ENCODE measurements at regions not wholly inside any gene's neighbourhood (a gene's known extent, or its start where the extent isn't known, plus 50 kb on each side); places are given as distances from the start of the nearest gene placed in this dataset.
A peak's percentile ranks its signal among the peaks of the same experiment; 100 is the strongest.
"Not testable (repeated sequence)": the region's sequence is repeated elsewhere in the genome, so short reads cannot be mapped to it uniquely, and the experiment has no call there.

DNA sequence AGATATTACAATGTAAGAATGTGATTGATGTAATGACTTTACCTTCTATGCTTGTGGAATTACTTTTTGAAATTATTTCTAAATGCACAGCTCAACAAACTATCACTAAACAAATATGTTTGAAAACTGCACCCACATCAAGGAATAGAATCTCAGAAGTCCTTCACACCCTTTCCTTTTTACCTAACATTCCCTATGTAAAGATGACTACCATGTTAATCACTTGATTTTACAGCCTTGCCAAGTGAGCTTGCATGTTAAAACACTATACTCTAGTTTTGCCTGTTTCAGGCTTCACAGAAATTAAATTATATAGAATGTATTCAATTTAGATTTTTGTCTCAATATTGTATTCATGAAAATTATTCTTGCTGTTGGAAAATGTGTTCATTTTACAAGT is 1169.4 kb upstream of the CELF2 start:
- TF ChIP-seq, protein P1, sequence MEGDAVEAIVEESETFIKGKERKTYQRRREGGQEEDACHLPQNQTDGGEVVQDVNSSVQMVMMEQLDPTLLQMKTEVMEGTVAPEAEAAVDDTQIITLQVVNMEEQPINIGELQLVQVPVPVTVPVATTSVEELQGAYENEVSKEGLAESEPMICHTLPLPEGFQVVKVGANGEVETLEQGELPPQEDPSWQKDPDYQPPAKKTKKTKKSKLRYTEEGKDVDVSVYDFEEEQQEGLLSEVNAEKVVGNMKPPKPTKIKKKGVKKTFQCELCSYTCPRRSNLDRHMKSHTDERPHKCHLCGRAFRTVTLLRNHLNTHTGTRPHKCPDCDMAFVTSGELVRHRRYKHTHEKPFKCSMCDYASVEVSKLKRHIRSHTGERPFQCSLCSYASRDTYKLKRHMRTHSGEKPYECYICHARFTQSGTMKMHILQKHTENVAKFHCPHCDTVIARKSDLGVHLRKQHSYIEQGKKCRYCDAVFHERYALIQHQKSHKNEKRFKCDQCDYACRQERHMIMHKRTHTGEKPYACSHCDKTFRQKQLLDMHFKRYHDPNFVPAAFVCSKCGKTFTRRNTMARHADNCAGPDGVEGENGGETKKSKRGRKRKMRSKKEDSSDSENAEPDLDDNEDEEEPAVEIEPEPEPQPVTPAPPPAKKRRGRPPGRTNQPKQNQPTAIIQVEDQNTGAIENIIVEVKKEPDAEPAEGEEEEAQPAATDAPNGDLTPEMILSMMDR (IDR thresholded peaks at IDR 0.05; ENCODE audit: low read length, missing control alignments) = no peak
- DNase-seq (ENCODE audit: low read depth) = no peak

DNA sequence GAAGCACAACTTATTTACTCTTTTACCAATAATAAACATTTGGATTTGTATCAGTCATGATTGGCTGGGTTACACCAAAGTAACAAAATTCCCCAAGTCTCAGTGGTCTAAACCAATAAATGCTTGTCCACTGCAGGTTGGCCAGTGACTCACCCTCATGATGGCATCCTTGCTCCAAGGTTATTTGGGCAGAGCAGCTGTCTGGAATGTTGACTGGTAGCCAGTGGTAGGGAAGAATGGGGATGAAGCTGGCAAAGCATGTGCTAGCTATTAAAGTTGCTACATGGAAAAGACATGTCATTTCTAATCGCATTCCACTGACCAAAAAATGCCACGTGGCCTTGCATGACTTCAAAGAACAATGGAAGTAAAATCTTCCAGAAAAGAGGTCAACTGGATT is 1168.7 kb upstream of the CELF2 start:
- no peak overlapping the region for H3K4me3 ChIP-seq (replicated peaks; ENCODE audit: low read depth, low read length)
- DNase-seq (ENCODE audit: low read depth) = no peak
- TF ChIP-seq, protein P1 (IDR thresholded peaks at IDR 0.05; ENCODE audit: low read length, missing control alignments) = no peak

More for the DNA sequence above, 1169.4 kb upstream of the CELF2 start:
- H3K4me3 ChIP-seq (replicated peaks; ENCODE audit: low read depth, low read length) = no peak overlapping the region

DNA sequence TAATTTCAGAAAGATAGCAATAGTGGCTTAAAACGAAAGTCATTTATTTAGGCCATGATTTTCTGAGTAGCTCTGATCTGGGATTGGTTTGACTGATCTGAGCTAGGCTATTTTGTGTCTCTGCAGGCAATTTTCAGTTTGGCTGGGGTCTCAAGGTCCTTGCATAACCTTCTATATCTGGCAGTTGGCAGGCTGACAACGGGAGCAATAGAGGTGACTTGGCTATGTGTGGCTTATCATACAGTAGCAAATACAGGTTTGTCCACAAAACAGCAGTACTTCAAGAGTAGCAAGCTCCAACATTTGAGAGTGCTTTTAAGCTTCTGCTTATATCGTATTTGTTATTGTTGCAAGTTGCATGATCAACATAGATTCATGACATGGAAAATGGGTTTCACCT is 1167.3 kb upstream of the CELF2 start:
- TF ChIP-seq, protein P1 (IDR thresholded peaks at IDR 0.05; ENCODE audit: low read length, missing control alignments) = no peak
- DNase-seq (ENCODE audit: low read depth) = no peak
- H3K4me3 ChIP-seq (replicated peaks; ENCODE audit: low read depth, low read length) = no peak overlapping the region

DNA sequence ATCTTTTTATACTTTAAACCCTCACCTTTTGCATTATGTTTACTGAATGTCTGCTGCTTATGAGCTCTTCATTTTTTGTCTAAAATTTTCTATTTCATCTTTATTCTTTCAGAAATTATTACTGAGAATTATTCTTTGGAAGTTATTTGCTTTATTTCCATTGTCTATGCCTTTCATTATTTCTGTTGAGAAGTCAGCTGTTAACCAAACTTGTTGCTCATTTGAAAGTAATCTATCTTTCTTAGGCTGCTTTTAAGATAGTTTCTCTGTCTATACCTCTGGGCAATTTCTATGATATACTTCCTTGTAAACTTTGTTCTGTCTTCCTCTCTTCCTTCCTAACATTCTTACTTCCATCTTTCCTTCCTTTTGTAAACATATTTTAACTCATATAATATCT is 1165.9 kb upstream of the CELF2 start:
- DNase-seq (ENCODE audit: low read depth) = no peak
- TF ChIP-seq, protein P1 (IDR thresholded peaks at IDR 0.05; ENCODE audit: low read length, missing control alignments) = no peak
- no peak overlapping the region for H3K4me3 ChIP-seq (replicated peaks; ENCODE audit: low read depth, low read length)

DNA sequence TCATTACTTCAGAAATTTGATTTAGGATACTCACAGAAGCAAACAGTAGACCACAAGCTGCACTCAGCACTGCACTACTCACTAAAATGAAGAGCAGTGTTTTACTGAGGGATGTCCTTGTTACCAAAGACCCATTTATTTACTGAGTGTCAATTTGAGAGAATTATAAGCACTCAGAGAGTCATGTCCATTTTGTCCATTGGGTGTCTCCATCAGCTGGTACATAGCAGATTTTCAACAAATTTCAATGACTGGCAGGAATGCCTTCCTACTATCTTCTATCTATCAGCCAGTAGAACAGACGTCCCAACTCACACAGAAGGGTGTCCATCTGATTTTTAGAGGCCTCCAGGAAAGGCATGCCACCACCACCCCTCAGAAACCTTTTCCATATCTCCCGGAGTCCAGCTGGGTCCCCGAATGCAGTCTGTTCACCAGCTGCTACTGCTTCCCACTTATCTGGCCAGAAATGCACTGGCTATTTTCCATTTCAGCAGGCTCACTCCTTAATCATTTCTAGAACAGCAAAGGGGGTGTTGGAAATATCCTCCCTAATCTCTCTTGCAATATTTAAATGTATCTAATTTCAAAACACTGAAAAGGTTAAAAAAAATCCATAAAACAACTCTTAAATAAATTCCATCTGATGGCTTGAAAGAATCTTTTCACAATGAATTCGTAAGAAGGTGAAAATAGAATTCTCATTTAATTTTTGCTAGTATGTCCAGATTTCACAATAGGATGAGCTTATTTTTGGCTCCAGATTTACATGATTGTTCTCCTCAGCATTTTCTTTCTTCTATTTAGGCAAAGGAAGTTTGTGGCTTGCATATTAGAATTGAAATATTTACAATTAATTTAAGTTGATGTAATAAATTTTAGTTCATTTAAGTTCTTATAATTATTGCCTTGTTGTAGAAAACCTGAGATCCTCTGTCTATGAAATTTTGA is 1164.0 kb upstream of the CELF2 start:
- TF ChIP-seq, protein P1 (IDR thresholded peaks at IDR 0.05; ENCODE audit: low read length, missing control alignments) = peak; percentile 13
- DNase-seq (ENCODE audit: low read depth) = peak; percentile 33
- no peak overlapping the region for H3K4me3 ChIP-seq (replicated peaks; ENCODE audit: low read depth, low read length)

DNA sequence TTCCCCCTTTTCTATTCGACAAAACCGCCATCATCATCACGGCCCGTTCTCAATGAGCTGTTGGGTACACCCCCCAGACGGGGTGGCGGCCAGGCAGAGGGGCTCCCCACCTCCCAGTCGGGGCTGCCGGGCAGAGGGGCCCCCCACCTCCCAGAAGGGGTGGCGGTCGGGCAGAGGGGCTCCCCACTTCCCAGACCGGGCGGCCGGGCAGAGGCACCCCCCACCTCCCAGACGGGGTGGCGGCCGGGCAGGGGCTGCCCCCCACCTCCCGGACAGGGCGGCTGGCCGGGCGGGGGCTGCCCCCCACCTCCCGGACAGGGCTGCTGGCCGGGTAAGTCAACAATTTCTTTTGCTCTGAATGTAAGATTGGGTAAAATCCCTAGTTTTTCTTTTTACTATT is 1162.2 kb upstream of the CELF2 start:
- not testable (repeated sequence) for H3K4me3 ChIP-seq (replicated peaks; ENCODE audit: low read depth, low read length); DNase-seq (ENCODE audit: low read depth)

DNA sequence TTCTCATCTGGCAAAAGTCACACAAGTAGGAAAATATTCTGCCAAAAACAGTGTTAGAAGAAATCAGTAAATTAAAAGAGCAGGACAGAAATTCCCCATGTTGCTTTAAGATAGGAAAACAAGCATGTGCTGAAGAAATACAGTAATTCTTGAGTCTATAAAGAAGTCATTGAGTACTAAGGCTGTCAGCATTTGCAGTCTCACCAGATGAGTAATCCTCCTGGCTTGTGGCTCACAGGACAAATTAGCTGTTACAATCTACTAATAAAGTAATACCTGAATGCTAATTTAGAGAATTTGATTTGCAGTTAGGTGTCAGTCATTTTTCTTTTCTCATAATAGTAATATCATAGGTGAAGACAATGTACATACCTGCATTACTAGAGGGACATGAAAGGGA is 1158.9 kb upstream of the CELF2 start:
- TF ChIP-seq, protein P1 (IDR thresholded peaks at IDR 0.05; ENCODE audit: low read length, missing control alignments) = no peak
- no peak overlapping the region for H3K4me3 ChIP-seq (replicated peaks; ENCODE audit: low read depth, low read length)
- peak; percentile 12 for DNase-seq (ENCODE audit: low read depth)
